GM23338 (cell line): ENCODE measurements at regions not wholly inside any gene's neighbourhood (a gene's known extent, or its start where the extent isn't known, plus 50 kb on each side); places are given as distances from the start of the nearest gene placed in this dataset.

ENCODE experiments used
- ATAC-seq: fragments of 200-7000 bp; cut with Tn5 transposase; 3 replicates; pipeline ENCODE4 v1.9.1; 2020
- DNase-seq: peaks from one replicate; pipeline ENCODE4 v3.0.0-alpha.2; 2015; ENCODE audit warnings: low spot score
- H2AFZ ChIP-seq: fragments of 200-600 bp; sonication (generic); 2 replicates; pipeline ENCODE4 v1.8.0; 2016; ENCODE audit warnings: antibody characterized with exemption, mild to moderate bottlenecking, moderate library complexity
- H3F3A ChIP-seq: fragments of 200-600 bp; sonication (generic); replicated peaks from 2 replicates; pipeline ENCODE4 v1.8.0; 2017; ENCODE audit warnings: antibody characterized with exemption, mixed run types, low read depth
- H3K27ac ChIP-seq: fragments of 200-600 bp; sonication (generic); 2 replicates; pipeline ENCODE4 v1.6.1; 2016; ENCODE audit warnings: low read depth
- H3K27me3 ChIP-seq: fragments of 200-600 bp; sonication (generic); 2 replicates; pipeline ENCODE4 v1.8.0; 2016; ENCODE audit warnings: mild to moderate bottlenecking, mixed run types, moderate library complexity; ENCODE audit not compliant: insufficient read depth
- H3K36me3 ChIP-seq: fragments of 200-600 bp; sonication (generic); 2 replicates; pipeline ENCODE4 v1.8.0; 2016; ENCODE audit warnings: mild to moderate bottlenecking; ENCODE audit not compliant: insufficient read depth
- H3K4me1 ChIP-seq: fragments of 200-600 bp; sonication (generic); 2 replicates; pipeline ENCODE4 v1.8.0; 2016; ENCODE audit warnings: mild to moderate bottlenecking, moderate library complexity; ENCODE audit not compliant: insufficient read depth
- H3K4me2 ChIP-seq: fragments of 200-600 bp; sonication (generic); 2 replicates; pipeline ENCODE4 v1.7.1; 2017; ENCODE audit warnings: mixed run types
- H3K4me3 ChIP-seq: fragments of 200-600 bp; sonication (generic); 2 replicates; pipeline ENCODE4 v1.6.1; 2016; ENCODE audit warnings: mixed run types
- H3K79me2 ChIP-seq: fragments of 200-600 bp; sonication (generic); replicated peaks from 2 replicates; pipeline ENCODE4 v1.8.0; 2017; ENCODE audit warnings: mild to moderate bottlenecking; ENCODE audit not compliant: insufficient read depth
- H3K9me2 ChIP-seq: fragments of 200-600 bp; sonication (generic); 2 replicates; pipeline ENCODE4 v1.8.0; 2017; ENCODE audit not compliant: insufficient read depth
- H4K20me1 ChIP-seq: fragments of 200-600 bp; sonication (generic); replicated peaks from 2 replicates; pipeline ENCODE4 v1.8.0; 2017; ENCODE audit warnings: mild to moderate bottlenecking; ENCODE audit not compliant: insufficient read depth
- H3K27ac Mint-ChIP-seq: 2 replicates; pipeline ENCODE4 v1.8.0; 2020; ENCODE audit warnings: inconsistent platforms, mild to moderate bottlenecking, moderate library complexity, mixed read lengths
- H3K27me3 Mint-ChIP-seq: 3 replicates; pipeline ENCODE4 v1.8.0; 2022; ENCODE audit warnings: low read depth, mild to moderate bottlenecking, moderate library complexity, mixed read lengths, inconsistent platforms; ENCODE audit not compliant: insufficient read depth, poor library complexity
- H3K36me3 Mint-ChIP-seq: 3 replicates; pipeline ENCODE4 v1.8.0; 2021; ENCODE audit warnings: low read depth, mild to moderate bottlenecking, inconsistent platforms, moderate library complexity, mixed read lengths
- H3K4me1 Mint-ChIP-seq: 3 replicates; pipeline ENCODE4 v1.8.0; 2020; ENCODE audit warnings: mild to moderate bottlenecking, inconsistent platforms, mixed read lengths
- H3K4me3 Mint-ChIP-seq: 3 replicates; pipeline ENCODE4 v1.8.0; 2021; ENCODE audit warnings: moderate library complexity, mild to moderate bottlenecking, inconsistent platforms, mixed read lengths
- H3K9me3 Mint-ChIP-seq: 3 replicates; pipeline ENCODE4 v1.8.0; 2020; ENCODE audit warnings: moderate library complexity, mild to moderate bottlenecking, inconsistent platforms, mixed read lengths
- CTCF ChIP-seq, 2 experiments: fragments of 200-600 bp in 1 of 2; sonication (generic) in 1 of 2; conservative IDR thresholded peaks; 2 replicates each; pipeline versions ENCODE4 v1.5.1 to v1.6.1; 2016 to 2017; ENCODE audit warnings: antibody characterized with exemption in 2 of 2, low read depth in 2 of 2, mild to moderate bottlenecking in 2 of 2, moderate library complexity in 1 of 2
- JUNB ChIP-seq: IDR thresholded peaks from one replicate; pipeline ENCODE4 v1.6.1; 2016; ENCODE audit warnings: antibody characterized with exemption; ENCODE audit not compliant: unreplicated experiment
- POLR2AphosphoS5 ChIP-seq: IDR thresholded peaks from 2 replicates; pipeline ENCODE4 v1.6.1; 2016; ENCODE audit warnings: antibody characterized with exemption, low read depth
- ZNF114 ChIP-seq: fragments of 250-450 bp; sonication (Bioruptor Pico); IDR thresholded peaks from 2 replicates; pipeline ENCODE4 v1.5.0; 2020; ENCODE audit warnings: mild to moderate bottlenecking, moderate library complexity
- ZNF462 ChIP-seq: fragments of 250-450 bp; sonication (Bioruptor Pico); IDR thresholded peaks from 2 replicates; pipeline ENCODE4 v1.5.0; 2020; ENCODE audit warnings: mild to moderate bottlenecking, moderate library complexity

- no peaks in the 10 kb centered on the region for H3K36me3 Mint-ChIP-seq
- H3K79me2 ChIP-seq: no peaks in the 10 kb centered on the region
- H3K27me3 ChIP-seq: no peaks in the 10 kb centered on the region
- no peak overlapping the region for H3K4me3 ChIP-seq
- DNase-seq: peak; percentile 30
- no peaks in the 10 kb centered on the region for H4K20me1 ChIP-seq
- H3F3A ChIP-seq: no peaks in the 10 kb centered on the region
- no peak overlapping the region for H3K27ac ChIP-seq
- H3K27me3 Mint-ChIP-seq: peaks cover 2% of the 10 kb centered on the region
- H3K4me1 ChIP-seq: no peaks in the 10 kb centered on the region
- no peak overlapping the region for H3K4me3 Mint-ChIP-seq
- H3K9me3 Mint-ChIP-seq: no peaks in the 10 kb centered on the region
- H3K4me2 ChIP-seq: no peak overlapping the region
- H3K27ac Mint-ChIP-seq: no peak overlapping the region
- ATAC-seq: peak; percentile 47
- TF ChIP-seq CTCF (conservative IDR thresholded peaks at IDR 0.05; ENCODE audit: low read depth in 2 of 2) (0 out of 4 replicates have a peak, but pooled peaks of 1 of the 2 experiments have one; percentile 9), ZNF114 (no peak), POLR2AphosphoS5 (no peak)
- peak overlapping the region; percentile 76 for H2AFZ ChIP-seq
- H3K9me2 ChIP-seq: 0 out of 2 replicates have a peak, but pooled peaks cover 3% of the 10 kb centered on the region
- H3K4me1 Mint-ChIP-seq: peaks cover 6% of the 10 kb centered on the region; the same call in 2 of the 3 replicates
- H3K36me3 ChIP-seq: no peaks in the 10 kb centered on the region
Observed at GRCh38 chr10:88131511-88132139, 268.2 kb downstream of the PTEN start.

- Mint-ChIP-seq H3K9me3 (no peaks in the 10 kb centered on the region), H3K27me3 (no peaks in the 10 kb centered on the region), H3K4me1 (peaks cover 13% of the 10 kb centered on the region), H3K27ac (no peak overlapping the region; the same call in 1 of the 2 replicates), H3K4me3 (no peak overlapping the region), H3K36me3 (no peaks in the 10 kb centered on the region)
- no peak overlapping the region for H3K27ac ChIP-seq
- H3K4me2 ChIP-seq: no peak overlapping the region
- TF ChIP-seq CTCF (conservative IDR thresholded peaks at IDR 0.05; ENCODE audit: low read depth in 2 of 2) (no peak), JUNB (no peak), ZNF462 (CRISPR knock-in tag) (no peak)
- H3K4me1 ChIP-seq: no peaks in the 10 kb centered on the region
- no peak for DNase-seq
- ATAC-seq: no peak
- H3K4me3 ChIP-seq: no peak overlapping the region
- no peaks in the 10 kb centered on the region for H3K27me3 ChIP-seq
- H4K20me1 ChIP-seq: no peaks in the 10 kb centered on the region
- H2AFZ ChIP-seq: no peak overlapping the region
- 0 out of 2 replicates have a peak, but pooled peaks cover 3% of the 10 kb centered on the region for H3K9me2 ChIP-seq
- no peaks in the 10 kb centered on the region for H3K36me3 ChIP-seq
- no peaks in the 10 kb centered on the region for H3K79me2 ChIP-seq
- no peaks in the 10 kb centered on the region for H3F3A ChIP-seq
Observed at GRCh38 chr10:88136712-88137111, 273.3 kb downstream of the PTEN start.
